HG03520 (cell line): ENCODE measurements at regions not wholly inside any gene's neighbourhood (a gene's known extent, or its start where the extent isn't known, plus 50 kb on each side); places are given as distances from the start of the nearest gene placed in this dataset.

Source experiments
- ATAC-seq: cut with Tn5 transposase; IDR thresholded peaks from one replicate; pipeline ENCODE4 v1.9.1; 2021; ENCODE audit warnings: mild to moderate bottlenecking, moderate library complexity; ENCODE audit not compliant: unreplicated experiment

DNA sequence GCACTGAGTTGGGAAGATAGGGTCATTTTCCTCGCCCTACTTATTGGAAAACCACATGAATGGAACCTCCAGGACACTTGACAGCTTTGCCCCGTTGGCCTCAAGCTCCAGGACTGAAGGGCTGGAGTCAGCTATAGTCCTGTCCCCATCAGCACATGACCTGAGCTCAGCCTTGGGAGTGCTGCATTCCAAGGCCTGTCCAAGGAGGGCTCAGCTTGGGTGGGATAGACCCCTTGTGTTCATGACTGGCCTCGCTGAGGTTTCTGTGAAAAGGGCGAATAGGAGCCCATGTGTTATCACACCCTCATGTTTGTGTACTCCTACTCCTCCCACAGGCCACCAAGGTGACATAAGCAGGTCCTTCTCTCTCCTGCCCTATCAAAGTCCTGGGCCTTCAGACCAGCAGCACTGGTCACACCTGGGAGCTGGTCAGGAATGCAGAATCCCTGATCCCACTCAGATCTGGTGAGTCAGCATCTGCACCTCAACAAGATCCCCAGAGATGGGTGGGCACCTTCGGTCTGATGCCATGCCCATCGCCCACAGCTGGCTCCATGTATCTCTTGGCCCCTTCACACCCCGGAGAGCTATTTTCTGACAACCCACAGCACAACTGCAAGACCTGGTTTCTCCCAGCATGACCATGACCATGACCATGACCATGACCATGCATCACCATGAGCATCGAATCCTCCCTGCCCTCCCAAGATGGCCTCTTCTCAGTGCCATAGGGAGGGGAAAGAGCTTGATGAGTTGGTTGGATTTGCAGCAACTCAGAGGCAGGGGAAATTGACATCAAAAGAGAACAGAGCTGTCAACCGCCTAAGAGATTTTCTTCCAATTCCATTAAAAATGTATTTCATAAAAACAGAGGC lies 83.0 kb upstream of the RAB6C start:
- ATAC-seq = no peak

DNA sequence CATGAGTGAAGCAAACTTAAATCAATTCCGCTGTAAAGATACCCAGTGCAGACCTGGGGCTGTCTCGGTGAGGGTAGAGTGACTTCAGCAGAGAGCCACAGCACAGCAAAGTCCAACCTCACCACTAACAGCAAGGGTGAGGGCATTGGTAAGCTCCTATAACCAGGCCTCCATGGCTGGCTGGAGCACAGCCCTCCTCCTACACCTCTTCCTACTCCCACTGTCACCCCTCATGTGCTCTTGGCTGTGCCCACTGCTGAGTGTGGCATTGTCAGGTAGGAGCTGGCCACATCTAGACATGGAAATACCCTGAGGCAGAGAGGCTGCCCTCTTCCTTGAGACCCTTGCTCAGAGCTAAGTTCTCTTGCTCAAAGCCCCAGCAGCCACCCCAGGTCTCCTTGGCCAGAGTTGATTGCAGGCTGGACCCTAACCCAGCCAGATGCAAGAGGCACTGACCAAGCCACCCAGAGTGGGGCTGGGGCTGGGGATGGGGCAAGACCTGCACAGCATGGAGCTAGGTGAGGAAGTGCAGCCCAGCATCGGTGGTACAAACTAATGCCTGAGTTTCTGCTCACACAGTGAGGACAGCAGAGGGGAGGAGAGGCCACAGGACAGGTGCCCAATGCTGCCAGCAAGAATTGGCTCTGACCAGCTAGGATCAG lies 77.6 kb upstream of the RAB6C start:
- no peak for ATAC-seq

DNA sequence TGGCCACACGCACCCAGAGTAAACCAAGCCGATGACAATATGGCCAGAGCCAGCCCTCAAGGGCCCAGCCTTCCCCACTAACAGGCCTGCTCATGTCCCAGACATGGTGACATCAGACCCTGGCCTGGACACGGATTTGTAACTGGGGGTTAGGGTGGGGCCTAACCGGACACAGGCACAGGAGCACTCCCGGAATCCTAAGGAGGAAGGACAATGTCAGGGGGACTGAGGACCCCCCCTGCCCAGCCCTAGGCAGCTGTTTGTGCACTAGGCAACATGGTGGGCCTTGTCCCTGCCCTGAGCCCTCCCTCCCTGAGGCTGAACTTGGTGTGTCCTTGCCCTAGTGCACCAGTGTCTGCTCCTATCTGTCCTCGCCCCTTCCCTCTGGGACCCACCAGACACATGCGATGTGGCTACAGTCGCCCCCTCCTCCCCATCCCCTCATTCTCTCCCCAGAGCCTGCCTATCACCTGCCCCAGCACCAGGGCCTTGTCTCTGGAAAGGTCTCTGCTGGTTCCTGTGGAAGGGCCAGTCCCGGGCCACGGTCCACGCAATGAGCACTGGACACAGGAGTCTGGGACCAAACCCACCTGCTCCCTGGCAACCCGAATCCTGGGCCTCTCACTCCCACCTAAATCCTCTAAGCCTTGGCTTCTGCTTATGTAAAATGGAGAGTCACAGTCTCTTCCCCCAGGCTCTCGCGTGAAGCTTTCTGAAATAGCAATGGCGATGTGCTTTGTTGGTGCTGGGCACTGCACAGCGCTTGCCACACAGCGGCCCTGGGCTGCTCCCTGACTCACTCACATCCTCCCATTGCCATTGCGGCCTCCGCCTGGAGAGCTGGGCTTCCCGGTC lies 76.5 kb upstream of the RAB6C start:
- ATAC-seq = no peak

DNA sequence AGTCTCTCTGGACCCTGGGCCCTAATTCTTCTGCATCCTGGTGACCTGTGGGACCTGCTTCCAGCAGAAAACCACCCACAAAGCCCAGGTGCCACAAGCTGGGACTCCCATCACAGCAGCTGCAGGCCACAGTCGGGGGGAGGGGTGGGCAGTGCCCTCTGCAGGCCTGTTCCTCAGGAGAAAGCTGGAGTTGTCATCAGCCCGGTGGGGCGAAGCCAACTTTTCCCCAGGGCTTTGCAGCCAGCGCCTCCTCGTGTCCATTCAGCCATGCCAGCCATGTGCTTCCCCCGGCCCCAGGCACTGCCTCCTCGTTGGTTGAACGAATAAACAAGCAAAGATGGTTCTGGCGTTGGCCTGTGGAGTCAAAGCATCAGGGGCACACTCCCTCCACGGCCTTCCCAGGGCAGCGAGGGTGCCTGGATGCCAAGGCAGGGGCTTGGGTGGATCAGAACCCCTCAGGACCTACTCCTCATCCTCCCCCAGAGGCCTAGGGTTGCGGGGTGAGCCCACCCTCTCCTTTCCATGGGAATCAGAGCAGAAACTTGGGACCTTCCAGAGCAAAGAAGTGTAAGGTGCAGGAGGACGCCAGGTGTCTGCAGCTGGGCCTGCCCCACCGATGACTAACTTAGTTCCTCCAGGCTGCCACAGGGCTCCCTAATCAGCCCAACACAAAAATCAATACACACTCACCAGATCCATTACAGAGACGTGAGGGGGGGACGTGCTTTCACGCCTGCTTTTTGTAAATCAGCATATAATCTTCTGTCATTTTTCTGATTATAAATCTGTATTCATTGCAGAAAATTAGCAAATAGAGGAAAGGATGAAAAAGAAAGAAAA lies 75.7 kb upstream of the RAB6C start:
- ATAC-seq = no peak

DNA sequence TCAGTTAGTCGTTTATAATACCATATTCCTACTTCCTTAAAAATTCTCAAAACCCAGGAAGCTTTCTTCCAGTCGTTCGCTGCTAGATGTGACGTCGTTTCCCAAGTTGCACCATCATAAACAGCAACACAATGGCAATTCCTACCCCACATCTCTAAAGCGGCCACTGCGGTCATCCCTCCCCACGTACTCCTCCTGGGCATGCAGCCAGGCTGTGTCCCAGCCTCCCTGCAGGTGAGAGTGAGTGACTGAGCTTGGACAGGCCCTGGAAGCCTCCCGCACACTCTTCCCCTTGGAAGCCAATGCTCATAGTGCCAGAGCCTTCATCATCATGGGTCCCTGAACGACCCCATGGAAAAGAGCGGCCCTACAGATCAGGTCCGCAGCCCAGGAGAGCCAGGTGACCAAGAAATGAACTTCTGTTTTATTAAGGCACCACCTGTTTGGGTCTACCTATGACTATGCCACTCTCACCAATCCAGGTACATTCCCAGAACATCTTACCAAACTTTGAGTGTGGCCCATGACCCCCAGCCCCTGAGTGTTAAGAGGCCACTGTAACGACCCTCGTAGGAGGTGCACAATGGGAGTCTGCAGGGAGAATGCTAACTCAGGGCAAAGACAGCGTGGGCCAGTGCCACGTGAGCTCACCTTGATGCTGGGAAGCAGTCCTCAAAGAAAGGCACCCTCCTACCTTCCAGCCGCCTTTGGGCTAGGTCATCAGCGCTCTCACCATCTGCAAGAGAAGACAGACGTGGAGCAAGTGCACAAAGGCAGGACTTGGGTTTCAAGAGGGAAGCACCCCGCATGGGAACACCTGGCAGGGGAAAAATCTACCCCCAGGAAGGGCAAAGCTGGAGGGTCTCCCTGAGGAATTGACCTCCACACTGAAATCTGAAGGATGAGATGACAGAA lies 74.7 kb upstream of the RAB6C start:
- no peak for ATAC-seq

DNA sequence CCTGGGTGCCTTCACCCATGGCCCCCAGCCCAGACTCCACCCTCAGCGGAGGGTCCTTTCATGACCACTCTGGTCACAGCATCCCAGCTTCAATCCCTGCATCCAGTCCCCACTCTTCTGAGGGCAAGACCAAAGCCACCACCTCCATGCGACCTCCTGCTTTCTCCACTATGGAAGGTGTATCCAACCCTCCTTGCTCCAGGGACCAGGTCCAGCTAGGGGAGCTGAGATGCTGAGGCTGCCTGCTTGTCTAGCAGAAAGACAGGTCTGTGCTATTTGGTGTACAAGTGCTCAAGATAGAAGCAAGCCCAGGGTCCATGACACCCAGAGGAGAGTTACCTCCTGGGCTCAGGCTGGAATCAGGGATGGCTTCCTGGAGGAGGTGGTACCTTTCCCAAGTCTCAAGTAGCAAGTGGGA lies 73.8 kb upstream of the RAB6C start:
- no peak for ATAC-seq

DNA sequence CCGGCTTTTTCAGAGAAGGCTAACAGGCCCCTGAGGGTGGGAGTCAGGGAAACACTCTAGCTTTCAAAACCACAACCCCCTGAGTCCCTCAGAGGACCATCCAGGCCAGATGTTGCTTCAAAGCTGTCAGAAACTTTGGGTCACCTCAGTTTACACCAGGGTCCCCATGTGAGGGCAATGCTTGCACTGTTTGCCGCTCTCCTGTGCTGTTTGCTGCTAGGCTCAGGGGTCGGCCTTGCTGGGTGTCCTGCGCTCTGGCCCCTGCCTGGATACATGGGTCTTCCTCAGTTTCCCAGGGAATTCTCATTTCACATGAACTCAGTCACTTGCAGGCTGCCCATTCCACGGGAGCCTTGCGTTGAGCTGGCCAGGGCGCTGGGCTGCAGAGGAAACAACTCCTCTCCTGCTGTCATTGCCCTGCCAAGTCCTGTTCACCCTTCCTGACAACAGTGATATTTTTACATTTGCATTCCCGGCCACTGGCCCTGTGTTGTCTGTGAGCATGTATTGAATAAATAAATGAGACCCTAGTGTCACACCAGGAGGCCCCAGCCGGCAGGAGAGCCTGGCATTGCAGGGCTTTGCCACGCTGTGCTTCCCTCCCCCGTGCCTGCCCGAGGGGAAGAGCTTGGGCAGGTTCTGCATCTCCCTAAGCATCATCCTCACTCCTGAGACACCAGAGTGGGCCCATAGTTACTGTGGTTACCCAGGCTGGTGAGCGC lies 73.2 kb upstream of the RAB6C start:
- ATAC-seq = no peak

DNA sequence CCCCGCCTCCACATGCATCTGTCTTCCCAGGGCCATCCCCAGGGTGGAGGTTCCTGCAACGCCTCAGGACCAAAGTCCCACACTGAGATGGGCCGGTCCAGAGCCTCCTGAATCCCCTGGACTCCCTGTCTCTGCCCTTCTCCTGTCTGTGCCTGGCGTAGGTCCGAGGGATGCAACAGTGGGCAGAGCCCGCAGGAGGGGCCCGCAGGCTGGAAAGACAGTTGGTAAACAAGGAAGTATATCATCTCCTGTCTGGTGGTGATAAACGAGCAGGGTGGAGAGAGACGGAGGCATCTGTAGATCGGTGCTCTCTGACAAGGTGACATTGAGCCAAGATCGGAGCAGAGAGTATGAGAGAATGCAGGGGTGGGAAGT lies 72.6 kb upstream of the RAB6C start:
- ATAC-seq = no peak

DNA sequence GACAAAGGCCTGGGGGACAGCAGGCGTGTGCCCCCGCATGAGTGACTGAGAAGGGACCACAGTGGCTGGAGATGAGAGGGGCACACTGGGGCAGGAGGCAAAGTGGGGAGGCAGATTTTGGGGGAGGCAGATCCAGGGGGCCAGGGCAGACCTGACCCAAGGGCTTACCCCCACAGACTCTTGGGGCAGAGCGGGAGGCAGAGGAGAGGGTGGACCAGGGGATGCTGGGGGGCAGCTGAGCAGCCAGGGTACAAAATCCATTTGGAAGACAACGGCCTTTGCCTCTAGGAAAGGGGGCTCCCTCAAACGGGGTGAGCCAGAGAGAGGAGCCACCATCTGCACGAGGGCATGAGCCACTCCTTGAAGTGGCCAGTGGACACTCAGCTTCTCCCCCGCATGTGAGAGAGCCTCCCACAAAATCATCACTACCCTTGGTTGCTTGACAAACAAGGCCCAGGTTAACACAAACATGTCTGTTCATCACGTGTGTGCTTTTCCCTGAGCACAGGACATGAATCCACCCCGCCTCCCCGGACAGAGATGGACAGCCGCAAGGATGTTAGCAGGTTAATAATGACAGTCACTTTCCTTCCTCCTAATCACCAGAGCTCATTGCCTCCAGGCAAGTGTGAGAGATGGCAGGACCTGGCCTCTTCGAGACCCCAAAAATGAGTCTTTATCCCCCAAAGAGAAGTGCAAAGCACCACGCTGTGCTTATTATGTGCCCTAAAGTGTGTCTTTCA lies 72.0 kb upstream of the RAB6C start:
- ATAC-seq = no peak

DNA sequence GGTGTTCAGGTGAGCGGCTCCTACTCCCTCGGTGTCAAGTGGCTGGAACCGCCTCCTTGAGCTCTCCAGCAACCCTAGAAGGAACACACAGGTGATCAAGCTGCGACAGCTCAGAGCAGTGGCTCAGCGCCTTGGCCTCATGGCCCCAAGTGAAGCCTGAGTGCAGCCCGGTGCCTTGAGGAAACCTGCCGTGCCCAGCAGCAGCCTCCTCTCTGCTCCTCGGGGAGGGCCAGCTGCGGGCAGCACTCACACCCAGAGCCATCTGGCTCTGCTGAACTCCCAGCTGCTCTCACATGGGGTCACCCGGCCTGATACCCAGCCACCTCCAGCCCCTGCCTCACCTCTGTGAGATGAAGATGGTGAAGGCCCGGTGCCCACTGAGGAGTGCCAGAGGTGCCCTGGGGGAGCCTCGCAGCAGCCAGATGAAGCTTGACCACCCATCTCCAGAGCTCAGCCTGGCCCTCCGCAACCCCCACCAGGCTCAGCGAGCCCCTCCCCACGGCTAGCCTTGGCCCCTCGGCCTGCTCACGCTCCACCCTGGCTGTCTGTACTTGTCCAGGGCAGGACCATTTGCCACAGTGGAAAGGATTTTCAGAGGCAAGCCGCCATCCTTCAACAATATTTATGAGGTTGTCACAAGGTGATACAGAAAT lies 70.6 kb upstream of the RAB6C start:
- no peak for ATAC-seq

DNA sequence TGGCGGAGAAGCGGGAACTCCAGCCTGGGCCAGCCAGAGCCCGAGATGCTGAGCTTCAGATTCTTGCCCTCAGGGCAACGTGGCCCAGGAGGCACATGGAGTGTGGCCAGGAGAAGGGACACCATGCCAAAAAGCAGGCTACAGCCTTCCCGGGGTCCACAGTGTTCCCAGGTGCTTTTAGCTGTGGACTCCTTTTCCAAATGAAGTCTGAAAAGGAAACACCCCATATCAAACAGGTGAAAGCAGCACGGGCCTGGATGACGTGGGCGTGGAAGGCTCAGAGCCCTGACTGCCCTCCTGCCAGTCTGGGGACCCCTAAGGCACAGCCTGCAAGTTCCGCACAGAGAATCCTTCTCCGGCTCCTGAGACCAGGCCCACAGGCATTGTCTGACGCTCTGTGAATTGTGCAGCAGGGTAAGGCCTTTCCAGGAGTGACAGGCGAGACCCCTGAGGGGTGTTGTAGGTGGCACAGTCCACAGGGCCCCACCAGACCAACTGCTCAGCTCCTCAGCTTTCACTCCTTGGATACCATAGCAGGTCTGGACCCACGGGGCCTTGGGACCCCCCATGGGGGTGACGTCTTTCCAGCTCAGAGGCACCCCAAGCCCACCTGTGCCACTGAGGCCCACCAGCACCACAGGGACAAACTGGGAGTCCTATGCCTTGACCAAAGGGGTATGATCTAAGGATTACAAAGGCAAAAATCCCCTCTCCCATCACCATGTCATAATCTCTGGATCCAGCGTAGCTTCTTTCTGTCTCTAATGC lies 69.6 kb upstream of the RAB6C start:
- ATAC-seq = no peak

DNA sequence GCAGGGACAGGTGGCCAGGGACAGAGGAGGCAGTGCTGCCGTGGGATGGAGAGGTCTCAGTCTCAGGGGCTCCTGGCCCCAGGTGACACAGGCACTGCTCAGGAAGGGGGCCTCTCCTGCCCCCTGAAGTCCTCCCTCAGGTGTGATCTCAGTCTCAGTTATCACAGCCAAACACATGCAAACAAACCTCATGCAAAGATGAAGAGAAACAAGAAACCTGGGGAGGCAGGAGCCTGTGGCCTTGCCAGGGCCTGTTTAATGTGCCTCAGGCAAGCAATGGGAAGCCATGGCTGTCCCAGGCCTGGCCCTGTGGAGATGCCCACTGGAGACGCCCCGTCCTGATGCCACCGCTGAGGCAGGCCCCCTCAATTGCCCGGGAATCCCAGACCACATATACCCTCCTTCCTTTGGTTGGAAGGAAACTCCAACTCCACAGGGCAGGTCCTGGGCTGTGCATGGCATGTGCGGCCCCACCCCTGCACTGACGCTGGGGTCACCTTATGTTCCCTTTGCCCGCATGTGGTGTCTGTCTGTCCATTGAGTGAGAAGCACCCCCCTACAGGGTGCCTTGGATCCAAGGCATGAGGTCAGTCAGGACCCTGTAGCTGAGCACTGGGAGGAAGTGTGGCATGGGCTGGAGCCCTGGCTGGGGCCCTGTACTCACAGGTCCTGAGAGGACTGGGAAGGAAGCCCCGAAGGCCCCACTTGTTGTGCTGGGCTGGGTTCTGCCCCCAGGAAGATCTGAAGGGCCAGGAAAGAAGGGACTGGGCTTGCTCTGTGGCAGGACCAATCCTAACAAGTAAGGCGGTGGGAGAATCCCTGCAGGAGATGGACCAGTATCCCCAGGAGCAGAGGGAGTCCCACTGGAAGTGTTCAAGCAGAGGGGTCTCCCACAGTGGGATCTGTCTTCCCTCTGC lies 68.8 kb upstream of the RAB6C start:
- ATAC-seq = no peak

DNA sequence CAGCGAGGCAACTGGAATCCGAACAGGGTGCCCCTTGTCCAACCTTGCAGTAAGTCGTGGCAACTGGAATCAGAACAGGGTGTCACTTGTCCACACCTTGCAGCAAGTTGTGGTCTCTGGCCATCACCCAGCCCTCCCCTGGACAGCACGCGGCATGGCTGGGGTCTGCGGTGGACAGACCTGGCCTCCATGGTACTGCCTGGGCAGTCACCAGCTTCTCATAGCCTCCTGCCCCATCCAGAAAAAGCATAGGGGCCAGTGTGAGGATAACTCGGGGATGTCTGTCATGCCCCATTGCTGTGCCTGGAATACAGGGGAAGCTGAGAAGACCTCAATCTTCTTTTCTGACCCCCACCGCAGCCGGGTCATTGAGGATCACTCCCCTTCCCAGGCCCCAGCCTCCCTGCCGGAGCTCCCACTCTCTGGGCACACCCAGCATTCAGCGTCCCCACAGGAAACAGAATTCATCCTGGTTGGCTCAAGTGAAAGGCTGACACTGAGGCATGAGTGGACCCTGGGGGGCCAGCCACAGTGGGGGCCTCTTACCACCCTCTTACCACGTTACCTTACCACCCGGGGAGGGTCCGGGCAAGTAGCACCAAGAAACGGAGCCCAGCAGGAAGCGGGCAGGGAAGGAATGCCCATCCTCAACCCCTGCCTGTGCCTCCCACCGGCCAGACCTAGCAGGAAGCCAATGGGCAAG lies 68.0 kb upstream of the RAB6C start:
- no peak for ATAC-seq

DNA sequence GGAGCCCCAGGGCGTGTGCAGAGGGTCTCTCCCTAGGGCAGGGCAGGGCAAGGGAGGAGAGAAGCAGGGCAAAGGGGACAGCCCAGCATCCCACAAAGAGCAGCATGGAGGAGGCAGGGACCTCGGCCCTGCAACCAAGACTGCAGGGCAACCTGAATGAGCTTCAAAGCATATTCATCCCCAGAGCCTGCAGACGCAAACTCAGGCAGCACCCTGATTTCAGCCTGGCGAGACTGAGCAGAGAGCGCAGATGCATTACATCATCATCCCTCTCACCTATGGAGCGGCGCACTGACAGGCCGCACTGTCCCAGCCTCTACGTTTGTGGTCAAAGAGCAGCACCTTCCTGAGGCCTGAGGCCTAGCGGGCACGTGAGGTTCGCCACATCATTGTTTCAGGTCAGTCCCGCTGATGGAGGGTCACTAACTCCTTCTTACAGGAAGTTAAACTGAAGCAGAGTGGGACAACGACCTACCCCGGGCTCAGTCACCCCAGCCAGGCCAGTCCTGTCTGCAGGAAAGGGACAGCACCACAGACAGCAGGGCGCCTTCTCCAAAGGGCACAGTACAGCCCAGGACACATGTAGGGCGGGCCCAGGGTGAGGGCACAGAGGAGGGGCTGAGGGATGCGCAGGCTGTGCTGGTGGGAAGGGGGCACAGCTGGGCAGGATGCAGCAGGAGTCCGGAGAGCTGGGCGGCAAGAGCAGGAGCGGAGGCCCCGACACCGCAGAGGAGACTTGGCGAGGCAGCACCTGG lies 67.2 kb upstream of the RAB6C start:
- ATAC-seq = no peak
